Colonic mucosa (tissue), 4 donors: ENCODE measurements at regions not wholly inside any gene's neighbourhood (a gene's known extent, or its start where the extent isn't known, plus 50 kb on each side); places are given as distances from the start of the nearest gene placed in this dataset.

Experiments used
- DNase-seq: peaks from one replicate; pipeline ENCODE4 v3.0.0-alpha.2; 2020
- H3K27ac ChIP-seq: fragments of 200-600 bp; one replicate; pipeline ENCODE4 v1.8.0; 2021
- H3K27me3 ChIP-seq: fragments of 200-600 bp; one replicate; pipeline ENCODE4 v1.8.0; 2021
- H3K36me3 ChIP-seq: fragments of 200-600 bp; one replicate; pipeline ENCODE4 v1.8.0; 2021
- H3K4me1 ChIP-seq: fragments of 200-600 bp; one replicate; pipeline ENCODE4 v1.8.0; 2021; ENCODE audit warnings: mild to moderate bottlenecking
- H3K4me3 ChIP-seq: fragments of 200-600 bp; one replicate; pipeline ENCODE4 v1.8.0; 2021
- H3K9ac ChIP-seq, 2 donors: one replicate each; pipeline ENCODE4 v1.7.0; 2013; ENCODE audit warnings: control low read depth in 2 of 2, low read depth in 2 of 2, low read length in 2 of 2
- H3K9me3 ChIP-seq: fragments of 200-600 bp; one replicate; pipeline ENCODE4 v1.8.0; 2021
- CTCF ChIP-seq: fragments of 200-600 bp; IDR thresholded peaks from one replicate; pipeline ENCODE4 v1.8.0; 2022; ENCODE audit warnings: antibody characterized with exemption, mild to moderate bottlenecking
- intact Hi-C: fragments of 100-400 bp; cut with DNase I; formaldehyde crosslinking; loops from one replicate; pipeline ENCODE4 v1.14.1; 2022
- donor health status: healthy.
- donor health status: DM: no; HTN: no; CAD: no.
- donor health status: DM: no; HTN: no; CAD: no.

GRCh38 chr7:109951565-109951928 is 1139.4 kb upstream of the LRRN3 start:
- Histone ChIP-seq H3K27me3 (no peaks in the 10 kb centered on the region), H3K27ac (no peak overlapping the region), H3K9ac (no peak overlapping the region), H3K36me3 (no peaks in the 10 kb centered on the region), H3K4me3 (no peak overlapping the region), H3K9me3 (no peaks in the 10 kb centered on the region), H3K4me1 (no peaks in the 10 kb centered on the region)
- TF ChIP-seq CTCF = no peak
- intact Hi-C loops = no loop called here
- DNase-seq = no peak

- Histone ChIP-seq H3K4me3 (no peak overlapping the region), H3K36me3 (no peaks in the 10 kb centered on the region), H3K4me1 (no peaks in the 10 kb centered on the region), H3K9me3 (no peaks in the 10 kb centered on the region), H3K9ac (no peak overlapping the region), H3K27me3 (no peaks in the 10 kb centered on the region), H3K27ac (no peak overlapping the region)
- no peak for DNase-seq
- intact Hi-C loops = no loop called here
- no peak for TF ChIP-seq CTCF
Observed at GRCh38 chr7:109955986-109956385, 1134.9 kb upstream of the LRRN3 start.

- Histone ChIP-seq H3K9me3 (no peaks in the 10 kb centered on the region), H3K36me3 (no peaks in the 10 kb centered on the region), H3K9ac (no peak overlapping the region), H3K27me3 (no peaks in the 10 kb centered on the region), H3K4me1 (no peaks in the 10 kb centered on the region), H3K4me3 (no peak overlapping the region), H3K27ac (no peak overlapping the region)
- intact Hi-C loops = no loop called here
- TF ChIP-seq CTCF = no peak
- no peak for DNase-seq
Observed at GRCh38 chr7:109956916-109957315, 1134.0 kb upstream of the LRRN3 start.

GRCh38 chr7:109963741-109964140 is 1127.2 kb upstream of the LRRN3 start:
- H3K36me3 ChIP-seq = no peaks in the 10 kb centered on the region
- no peak overlapping the region for H3K9ac ChIP-seq
- DNase-seq = no peak
- H3K4me1 ChIP-seq = no peaks in the 10 kb centered on the region
- no peak overlapping the region for H3K4me3 ChIP-seq
- no peaks in the 10 kb centered on the region for H3K9me3 ChIP-seq
- H3K27me3 ChIP-seq = no peaks in the 10 kb centered on the region
- intact Hi-C loops = no loop called here
- no peak overlapping the region for H3K27ac ChIP-seq
- no peak for TF ChIP-seq CTCF

- no peaks in the 10 kb centered on the region for H3K36me3 ChIP-seq
- no peaks in the 10 kb centered on the region for H3K9me3 ChIP-seq
- H3K27ac ChIP-seq = no peak overlapping the region
- TF ChIP-seq CTCF = no peak
- intact Hi-C loops = no loop called here
- H3K4me3 ChIP-seq = no peak overlapping the region
- H3K4me1 ChIP-seq = no peaks in the 10 kb centered on the region
- DNase-seq = no peak
- no peaks in the 10 kb centered on the region for H3K27me3 ChIP-seq
- H3K9ac ChIP-seq = no peak overlapping the region
Observed at GRCh38 chr7:109964780-109965179, 1126.1 kb upstream of the LRRN3 start.

- TF ChIP-seq CTCF = no peak
- Histone ChIP-seq H3K4me1 (no peaks in the 10 kb centered on the region), H3K27me3 (no peaks in the 10 kb centered on the region), H3K36me3 (no peaks in the 10 kb centered on the region), H3K4me3 (no peak overlapping the region), H3K9me3 (no peaks in the 10 kb centered on the region), H3K27ac (no peak overlapping the region), H3K9ac (no peak overlapping the region)
- intact Hi-C loops = no loop called here
- DNase-seq = no peak
Observed at GRCh38 chr7:109967406-109967805, 1123.5 kb upstream of the LRRN3 start.
